HG02623 (cell line): ENCODE measurements at regions not wholly inside any gene's neighbourhood (a gene's known extent, or its start where the extent isn't known, plus 50 kb on each side); places are given as distances from the start of the nearest gene placed in this dataset.
"Not testable (repeated sequence)": the region's sequence is repeated elsewhere in the genome, so short reads cannot be mapped to it uniquely, and the experiment has no call there.

ENCODE experiments used
- ATAC-seq: cut with Tn5 transposase; IDR thresholded peaks from one replicate; pipeline ENCODE4 v1.9.1; 2021; ENCODE audit warnings: moderate library complexity; ENCODE audit not compliant: unreplicated experiment

GRCh38 chr5:120083851-120084542, 380.1 kb upstream of the PRR16 start:
- no peak for ATAC-seq

DNA sequence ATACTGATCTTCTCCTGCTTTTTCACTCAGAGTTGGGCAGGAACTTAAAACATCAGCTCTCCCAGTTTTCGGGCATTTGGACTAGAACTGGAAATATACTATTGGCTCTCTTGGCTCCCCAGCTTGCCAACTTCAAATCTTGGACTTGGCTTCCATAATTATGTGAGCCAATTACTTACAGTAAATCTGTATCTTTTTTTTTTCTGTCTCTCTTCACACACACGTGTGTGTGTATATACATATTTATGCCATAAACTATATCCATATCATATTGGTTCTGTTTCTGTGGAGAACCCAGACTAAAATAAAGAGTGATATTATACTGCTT, 379.6 kb upstream of the PRR16 start:
- ATAC-seq, result no peak

DNA sequence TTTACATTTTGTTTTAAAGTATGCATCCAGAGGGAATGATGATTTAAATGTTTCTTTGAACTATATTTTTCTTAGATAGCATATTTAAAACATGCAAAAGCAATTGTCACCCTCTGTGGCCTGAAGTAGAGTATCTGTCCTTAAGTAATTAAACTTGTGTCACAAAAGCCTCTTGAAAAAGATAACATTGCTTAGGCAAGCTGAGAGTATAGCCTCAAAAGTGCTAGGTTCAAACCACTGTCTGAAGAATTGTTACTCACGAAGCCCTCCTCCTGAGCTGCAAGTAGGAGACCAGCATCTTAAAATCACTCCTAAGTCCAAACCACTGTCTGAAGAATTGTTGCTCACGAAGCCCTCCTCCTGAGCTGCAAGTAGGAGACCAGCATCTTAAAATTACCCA, 378.0 kb upstream of the PRR16 start:
- no peak for ATAC-seq

- no peak for ATAC-seq
Measured at GRCh38 chr5:120088412-120088811, 375.7 kb upstream of the PRR16 start.

DNA sequence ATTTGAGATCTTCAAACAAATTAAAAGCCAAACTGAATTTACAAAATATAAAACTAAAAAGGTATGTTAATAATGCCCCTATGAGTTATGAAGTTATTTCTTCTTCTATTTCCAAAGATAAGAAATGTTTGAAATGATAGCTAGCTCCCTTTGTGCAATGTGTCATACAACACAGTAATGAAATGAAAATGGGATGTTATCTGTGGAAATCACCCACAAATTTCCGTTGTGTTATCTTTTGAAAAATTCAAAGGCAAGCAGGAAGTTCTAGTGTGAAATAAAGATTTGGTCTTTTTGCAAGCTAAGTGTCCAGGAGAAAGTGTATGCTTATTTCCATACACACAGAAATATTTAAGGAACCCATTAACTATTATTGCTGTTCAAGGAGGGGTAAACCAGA, 375.3 kb upstream of the PRR16 start:
- ATAC-seq, result no peak

- no peak for ATAC-seq
Measured at GRCh38 chr5:120091376-120091948, 372.6 kb upstream of the PRR16 start.

- ATAC-seq, result no peak
Measured at GRCh38 chr5:120092649-120093048, 371.5 kb upstream of the PRR16 start.

DNA sequence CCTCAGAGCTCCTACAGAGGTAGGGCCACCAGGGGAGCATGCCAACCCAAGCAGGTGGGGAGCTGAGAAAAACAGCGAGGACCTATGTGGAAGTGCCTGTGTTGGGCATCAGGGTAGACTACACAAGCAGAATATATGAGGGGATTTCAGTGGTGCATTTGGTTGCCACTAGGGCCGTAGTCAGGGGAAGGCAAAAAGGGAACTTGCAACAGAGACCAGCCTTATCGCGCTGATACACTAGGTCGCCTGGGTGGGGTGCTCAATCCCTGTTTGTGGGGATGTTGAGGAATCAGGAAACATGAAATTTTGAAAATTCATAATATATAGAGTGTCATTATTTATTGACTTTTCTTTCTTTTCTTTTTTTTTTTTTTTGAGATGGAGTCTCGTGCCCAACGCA, 370.9 kb upstream of the PRR16 start:
- ATAC-seq, result no peak

GRCh38 chr5:120096413-120096812, 367.7 kb upstream of the PRR16 start:
- no peak for ATAC-seq

DNA sequence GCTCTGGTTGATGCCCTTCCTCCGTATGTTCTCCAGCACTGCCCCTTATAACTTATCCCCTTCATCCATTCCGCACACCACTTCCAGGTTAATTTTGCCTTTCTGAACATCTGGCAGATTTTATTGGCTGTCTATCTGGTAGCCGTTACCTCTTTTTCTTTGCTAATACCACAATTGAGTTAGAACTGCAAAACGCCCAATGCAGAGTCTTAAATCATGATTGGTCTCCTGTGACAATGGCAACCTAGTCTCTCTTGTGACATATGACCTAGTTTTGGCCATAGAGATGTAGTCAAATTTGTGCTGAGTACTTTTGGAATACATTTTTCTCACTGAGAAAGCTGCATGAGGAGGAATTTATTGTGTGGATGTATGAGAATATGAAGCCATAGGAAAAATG, 365.7 kb upstream of the PRR16 start:
- no peak for ATAC-seq

DNA sequence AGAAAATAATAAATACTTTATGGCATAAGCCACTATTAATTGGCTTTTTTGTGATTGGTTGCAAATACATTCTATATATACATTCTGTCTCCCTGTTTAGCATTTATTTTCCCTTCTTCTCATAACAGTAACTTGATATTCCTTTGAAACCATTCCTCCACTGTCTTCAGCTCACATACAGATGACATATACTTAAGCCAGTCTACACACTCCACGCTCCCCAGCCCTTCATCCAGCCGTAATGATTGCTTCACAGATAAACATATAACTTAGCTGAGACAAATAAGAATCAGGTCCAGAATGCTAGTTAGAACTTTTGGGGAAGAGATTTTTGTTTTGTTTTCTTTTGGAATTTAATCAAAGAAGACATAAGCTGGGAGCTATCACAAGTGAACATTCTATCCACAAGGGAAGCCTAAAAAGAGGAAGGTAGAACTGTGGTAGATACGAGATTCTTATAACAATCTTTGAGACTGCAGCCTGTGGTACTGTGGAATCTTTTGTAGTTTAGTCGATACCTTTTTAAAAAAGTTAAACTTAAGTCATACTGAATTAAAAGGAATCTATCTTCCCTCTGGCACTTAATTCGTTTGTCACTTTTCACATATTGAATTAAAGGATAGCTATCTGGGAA, 365.1 kb upstream of the PRR16 start:
- ATAC-seq, result no peak

DNA sequence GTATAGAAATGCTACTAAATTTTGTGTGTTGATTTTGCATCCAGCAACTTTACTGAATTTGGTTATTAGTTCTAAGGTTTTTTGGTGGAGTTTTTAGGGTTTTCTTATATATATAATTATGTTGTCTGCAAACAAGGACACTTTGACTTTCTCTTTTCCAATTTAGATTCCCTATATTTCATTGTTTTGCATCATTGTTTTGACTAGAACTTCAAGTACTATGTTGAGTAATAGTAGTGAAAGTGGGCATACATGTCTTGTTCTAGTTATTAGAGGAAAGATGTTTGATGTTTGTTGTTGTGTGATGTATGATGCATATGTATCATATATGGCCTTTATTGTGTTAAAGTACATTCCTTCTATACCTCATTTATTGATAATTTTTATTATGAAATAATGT, 362.3 kb upstream of the PRR16 start:
- no peak for ATAC-seq

GRCh38 chr5:120103495-120103894, 360.6 kb upstream of the PRR16 start:
- no peak for ATAC-seq

DNA sequence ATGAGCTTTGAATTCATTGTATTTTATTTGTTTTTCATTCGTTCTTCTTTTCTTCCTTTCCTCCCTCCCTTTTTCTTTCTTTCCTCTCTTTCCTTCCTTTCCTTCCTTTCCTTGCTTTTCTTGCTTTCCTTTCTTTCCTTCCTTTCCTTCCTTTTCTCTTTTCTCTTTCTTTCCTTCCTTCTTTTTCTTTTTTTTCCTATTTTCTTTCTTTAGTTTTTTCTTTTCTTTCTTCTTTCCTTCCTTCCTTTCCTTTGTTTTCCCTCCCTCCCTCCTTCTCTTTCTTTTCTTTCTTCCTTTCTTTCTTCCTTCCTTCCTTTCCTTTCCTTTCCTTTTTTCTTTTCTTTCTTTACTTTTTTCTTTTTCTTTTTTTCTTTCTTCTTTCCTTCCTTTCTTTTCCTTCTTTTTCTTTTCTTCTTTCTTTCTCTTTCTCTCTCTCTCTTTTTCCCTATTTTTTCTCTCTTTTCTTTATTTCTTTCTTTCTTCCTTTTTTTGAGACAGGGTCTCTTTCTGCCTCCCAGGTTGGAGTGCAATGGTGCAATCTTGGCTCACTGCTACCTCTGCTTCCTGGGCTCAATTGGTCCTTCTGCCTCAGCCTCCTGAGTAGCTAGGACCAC, 357.1 kb upstream of the PRR16 start:
- ATAC-seq, result no peak

GRCh38 chr5:120108586-120109248, 355.4 kb upstream of the PRR16 start:
- no peak for ATAC-seq

DNA sequence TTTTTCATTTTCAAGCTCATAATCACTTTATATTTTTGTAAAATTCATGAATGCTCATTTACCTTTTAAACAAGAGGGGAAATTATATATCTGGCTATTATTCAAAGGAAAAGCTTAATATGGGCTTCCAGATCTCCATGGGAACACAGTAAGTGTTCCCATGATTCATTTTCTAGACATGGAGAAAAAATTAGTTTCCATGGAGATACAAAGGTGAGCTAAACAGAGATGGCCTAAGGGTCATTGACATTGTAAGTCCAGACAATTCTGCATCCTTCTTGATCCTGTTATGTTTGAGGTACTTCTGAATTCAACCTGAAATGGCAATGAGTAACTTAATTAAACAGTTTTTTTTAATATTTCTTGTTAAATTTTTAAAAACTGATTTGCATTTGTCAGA, 341.4 kb upstream of the PRR16 start:
- ATAC-seq, result no peak

DNA sequence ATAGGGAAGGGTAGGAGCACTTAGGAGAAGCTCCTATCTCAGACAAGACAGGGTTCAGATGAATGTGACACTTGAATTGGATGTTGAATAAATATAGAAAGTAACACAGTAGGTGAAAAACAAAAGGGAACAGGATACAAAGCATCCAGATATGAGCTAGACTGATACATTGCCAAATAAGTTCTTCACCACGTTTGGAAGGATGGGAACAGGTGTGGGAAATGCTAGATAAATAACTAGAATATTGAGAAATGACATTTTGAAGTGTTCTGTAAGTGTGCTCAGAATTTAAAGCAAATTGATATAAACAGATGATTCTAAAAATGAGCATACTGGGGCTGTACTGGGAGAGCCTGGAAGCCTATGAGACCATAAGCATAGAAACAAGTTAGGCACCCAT, 340.1 kb upstream of the PRR16 start:
- no peak for ATAC-seq

DNA sequence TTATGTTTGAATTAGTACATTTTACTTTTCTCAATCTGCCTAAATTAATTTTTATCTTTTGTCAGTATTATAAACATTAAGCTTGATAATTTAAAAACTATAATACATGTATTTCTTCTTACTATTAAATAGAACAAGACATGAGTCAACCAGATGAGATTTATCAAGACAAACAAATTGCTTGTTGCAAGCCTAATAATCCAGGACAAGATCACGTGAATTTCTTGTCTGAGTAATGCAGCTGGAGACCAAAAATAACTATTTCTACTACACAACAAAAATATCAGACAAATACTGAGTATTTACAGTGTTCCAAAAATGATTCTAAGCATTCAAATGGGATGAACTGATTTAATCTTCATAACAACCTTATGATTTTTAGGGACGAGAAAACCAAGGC, 339.1 kb upstream of the PRR16 start:
- no peak for ATAC-seq

GRCh38 chr5:120132347-120132746, 331.8 kb upstream of the PRR16 start:
- not testable (repeated sequence) for ATAC-seq

DNA sequence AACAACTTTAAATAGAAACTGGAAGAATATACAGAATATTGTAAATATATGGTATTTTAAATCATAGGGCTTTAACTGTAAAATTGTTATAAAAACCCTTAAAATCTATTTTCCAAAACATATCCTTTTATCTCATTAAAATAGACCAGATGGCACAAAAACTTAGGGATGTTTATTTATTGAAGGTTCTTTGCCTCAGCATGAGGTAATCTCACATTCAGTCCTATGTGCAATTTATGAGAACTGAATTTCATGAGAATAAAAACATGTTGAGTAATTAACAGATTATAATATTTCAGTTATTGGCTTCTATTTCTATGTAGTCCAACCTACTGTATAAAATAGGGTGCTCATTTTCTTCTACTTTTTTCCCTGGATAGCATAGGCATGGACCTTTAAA, 329.2 kb upstream of the PRR16 start:
- ATAC-seq, result no peak

DNA sequence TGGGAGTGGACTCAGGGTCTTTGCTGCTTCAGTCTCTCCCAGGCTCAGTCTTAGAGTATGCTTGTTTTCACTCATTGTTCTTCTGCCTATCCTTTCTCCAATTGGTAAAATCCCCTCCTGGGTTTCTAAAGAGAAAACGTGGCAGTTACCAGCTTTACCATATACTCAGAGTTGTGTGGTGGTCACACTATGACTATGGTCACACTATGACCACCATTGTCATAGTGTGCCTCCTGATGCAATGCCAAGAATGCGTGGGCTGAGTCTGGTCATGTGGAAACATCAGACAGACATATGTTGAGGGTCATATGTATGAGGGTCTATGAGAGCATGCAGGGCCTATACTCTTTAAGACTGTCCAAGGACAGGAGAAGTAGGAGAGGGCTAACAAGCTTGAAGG, 326.5 kb upstream of the PRR16 start:
- no peak for ATAC-seq

DNA sequence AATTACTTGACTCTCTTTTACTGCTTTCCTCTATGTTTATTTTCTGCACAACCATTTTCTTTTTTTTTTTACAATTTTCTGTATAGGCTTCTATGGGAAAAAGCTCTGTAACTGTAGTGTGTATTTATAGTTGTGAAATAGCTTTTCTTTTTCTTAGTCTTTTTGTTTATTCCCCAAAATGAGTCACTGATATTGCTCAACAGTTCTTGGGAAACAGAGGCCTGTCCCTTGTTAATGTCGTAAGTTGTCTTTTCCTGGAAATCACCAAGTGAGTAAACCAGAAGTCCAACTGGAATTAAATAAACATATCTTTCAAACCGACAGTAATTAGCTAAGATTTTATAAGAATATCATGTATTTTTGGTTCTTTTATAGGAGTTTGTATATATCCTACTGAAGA, 325.1 kb upstream of the PRR16 start:
- no peak for ATAC-seq
